GM18520 (cell line): ENCODE measurements at regions not wholly inside any gene's neighbourhood (a gene's known extent, or its start where the extent isn't known, plus 50 kb on each side); places are given as distances from the start of the nearest gene placed in this dataset.

Experiments used
- ATAC-seq: cut with Tn5 transposase; IDR thresholded peaks from one replicate; pipeline ENCODE4 v1.9.1; 2021; ENCODE audit not compliant: unreplicated experiment

GRCh38 chr16:73499276-73499675 is 451.3 kb upstream of the ZFHX3 start:
- ATAC-seq: no peak

GRCh38 chr16:73485880-73486279 is 438.0 kb upstream of the ZFHX3 start:
- no peak for ATAC-seq

- no peak for ATAC-seq
Measured at GRCh38 chr16:73483934-73484711, 436.2 kb upstream of the ZFHX3 start.

- ATAC-seq: no peak
Measured at GRCh38 chr16:73483076-73483791, 435.3 kb upstream of the ZFHX3 start.

- no peak for ATAC-seq
Measured at GRCh38 chr16:73482310-73482709, 434.4 kb upstream of the ZFHX3 start.

- ATAC-seq: no peak
Measured at GRCh38 chr16:73480381-73480780, 432.5 kb upstream of the ZFHX3 start.

GRCh38 chr16:73473713-73474112 is 425.8 kb upstream of the ZFHX3 start:
- no peak for ATAC-seq

- ATAC-seq: no peak
Measured at GRCh38 chr16:73464834-73465233, 416.9 kb upstream of the ZFHX3 start.

- ATAC-seq: no peak
Measured at GRCh38 chr16:73459586-73459985, 411.7 kb upstream of the ZFHX3 start.

GRCh38 chr16:73457851-73458250 is 409.9 kb upstream of the ZFHX3 start:
- no peak for ATAC-seq

GRCh38 chr16:73448970-73449369 is 401.0 kb upstream of the ZFHX3 start:
- ATAC-seq: no peak

- ATAC-seq: no peak
Measured at GRCh38 chr16:73447846-73448245, 399.9 kb upstream of the ZFHX3 start.

GRCh38 chr16:73434621-73435020 is 386.7 kb upstream of the ZFHX3 start:
- ATAC-seq: no peak

- ATAC-seq: no peak
Measured at GRCh38 chr16:73433731-73434307, 385.9 kb upstream of the ZFHX3 start.

- ATAC-seq: no peak
Measured at GRCh38 chr16:73432850-73433730, 385.2 kb upstream of the ZFHX3 start.

GRCh38 chr16:73430138-73430537 is 382.2 kb upstream of the ZFHX3 start:
- no peak for ATAC-seq

GRCh38 chr16:73428121-73428520 is 380.2 kb upstream of the ZFHX3 start:
- ATAC-seq: no peak

GRCh38 chr16:73427164-73427563 is 379.2 kb upstream of the ZFHX3 start:
- ATAC-seq: no peak

- no peak for ATAC-seq
Measured at GRCh38 chr16:73426433-73427160, 378.7 kb upstream of the ZFHX3 start.

GRCh38 chr16:73420676-73421075 is 372.7 kb upstream of the ZFHX3 start:
- ATAC-seq: no peak
